H1 (cell line): ENCODE measurements at regions not wholly inside any gene's neighbourhood (a gene's known extent, or its start where the extent isn't known, plus 50 kb on each side); places are given as distances from the start of the nearest gene placed in this dataset.

Experiments
- CBX8 ChIP-seq: fragments of 300-800, 300-1000 bp; sonication (generic); IDR thresholded peaks from 2 replicates; pipeline ENCODE4 v1.7.1; 2016; ENCODE audit warnings: low read depth, low read length, borderline replicate concordance
- CEBPB ChIP-seq: IDR thresholded peaks from 2 replicates; pipeline ENCODE4 v1.6.1; 2012; ENCODE audit warnings: low read depth, low read length
- EP300 ChIP-seq, 2 experiments: IDR thresholded peaks; 1 replicate in 1 of 2; 2 replicates in 1 of 2; pipeline ENCODE4 v1.6.1; 2011 to 2012; ENCODE audit warnings: low read depth in 2 of 2, low read length in 2 of 2, mild to moderate bottlenecking in 2 of 2, borderline replicate concordance in 1 of 2, inconsistent platforms in 1 of 2, moderate library complexity in 1 of 2
- EZH2 ChIP-seq: fragments of 200-600 bp; sonication (generic); IDR thresholded peaks from 2 replicates; pipeline ENCODE4 v1.7.1; 2012; ENCODE audit warnings: low read depth, mild to moderate bottlenecking, moderate library complexity, low read length, inconsistent platforms; ENCODE audit not compliant: severe bottlenecking
- POLR2AphosphoS5 ChIP-seq: IDR thresholded peaks from 2 replicates; pipeline ENCODE4 v1.6.1; 2011; ENCODE audit warnings: low read depth, low read length
- TF ChIP-seq, protein P1 (sequence below): IDR thresholded peaks from 2 replicates; pipeline ENCODE4 v1.6.1; 2012; ENCODE audit warnings: inconsistent platforms

GRCh38 chr22:48851933-48852549 is 975.6 kb downstream of the BRD1 start:
- TF ChIP-seq EZH2 (no peak), POLR2AphosphoS5 (no peak), CBX8 (no peak), EP300 (IDR thresholded peaks at IDR 0.05; ENCODE audit: borderline replicate concordance in 1 of 2, low read depth in 2 of 2, low read length in 2 of 2) (no peak), CEBPB (no peak)
- TF ChIP-seq, protein P1, sequence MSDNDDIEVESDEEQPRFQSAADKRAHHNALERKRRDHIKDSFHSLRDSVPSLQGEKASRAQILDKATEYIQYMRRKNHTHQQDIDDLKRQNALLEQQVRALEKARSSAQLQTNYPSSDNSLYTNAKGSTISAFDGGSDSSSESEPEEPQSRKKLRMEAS = no peak
